A673 (cell line): ENCODE measurements at regions not wholly inside any gene's neighbourhood (a gene's known extent, or its start where the extent isn't known, plus 50 kb on each side); places are given as distances from the start of the nearest gene placed in this dataset.
A peak's percentile ranks its signal among the peaks of the same experiment; 100 is the strongest.

Experiments used
- BruUV-seq: library from RNA; stranded (reverse); fragments of 400-500 nt; replicated peaks from 2 replicates; lab custom pipeline; 2021; lab: Mats Ljungman, UMichigan
- CTCF ChIA-PET: fragments of 300-600 bp; sonication (Branson Sonifier 250); formaldehyde crosslinking; loops from one replicate; lab custom pipeline; 2022; ENCODE audit warnings: antibody characterized with exemption; lab: Charles Lee
- POLR2A ChIA-PET: fragments of 300-600 bp; sonication (Branson Sonifier 250); formaldehyde crosslinking; loops from one replicate; lab custom pipeline; 2022; ENCODE audit warnings: antibody characterized with exemption; ENCODE audit not compliant: low non-redundant PET; lab: Charles Lee
- DNase-seq: peaks from one replicate; pipeline ENCODE4 v3.0.0-alpha.2; 2015; ENCODE audit warnings: low spot score
- H3K27ac ChIP-seq: fragments of 200-600 bp; sonication (generic); 2 replicates; pipeline ENCODE4 v1.5.1; 2016; ENCODE audit warnings: mixed run types, low read depth, mild to moderate bottlenecking, mixed read lengths, antibody characterized with exemption, low read length; ENCODE audit not compliant: poor library complexity, severe bottlenecking
- H3K27me3 ChIP-seq: fragments of 200-600 bp; sonication (generic); replicated peaks from 2 replicates; pipeline ENCODE4 v1.6.1; 2017; ENCODE audit warnings: mixed run types, low read depth, mild to moderate bottlenecking, mixed read lengths, antibody characterized with exemption, low read length; ENCODE audit not compliant: insufficient read depth, poor library complexity
- H3K36me3 ChIP-seq: fragments of 200-600 bp; sonication (generic); 2 replicates; pipeline ENCODE4 v1.6.1; 2016; ENCODE audit warnings: mixed run types, mild to moderate bottlenecking, mixed read lengths, antibody characterized with exemption, low read length; ENCODE audit not compliant: insufficient read depth, poor library complexity, severe bottlenecking
- H3K4me1 ChIP-seq: fragments of 200-600 bp; sonication (generic); 2 replicates; pipeline ENCODE4 v1.6.1; 2017; ENCODE audit warnings: mixed run types, mild to moderate bottlenecking, mixed read lengths, antibody characterized with exemption, low read length; ENCODE audit not compliant: insufficient read depth, poor library complexity, severe bottlenecking
- H3K4me3 ChIP-seq: fragments of 200-600 bp; sonication (generic); 2 replicates; pipeline ENCODE4 v1.5.1; 2016; ENCODE audit warnings: low read depth, mixed run types, mild to moderate bottlenecking, mixed read lengths, low read length; ENCODE audit not compliant: poor library complexity, severe bottlenecking
- H3K9me3 ChIP-seq: fragments of 200-600 bp; sonication (generic); 2 replicates; pipeline ENCODE4 v1.6.1; 2016; ENCODE audit warnings: mixed run types, low read depth, mild to moderate bottlenecking, mixed read lengths, antibody characterized with exemption, low read length; ENCODE audit not compliant: poor library complexity, severe bottlenecking
- CTCF ChIP-seq: fragments of 300-800, 200-600 bp; sonication (generic); conservative IDR thresholded peaks from 2 replicates; pipeline ENCODE4 v1.5.1; 2017; ENCODE audit warnings: low read depth, mild to moderate bottlenecking, antibody characterized with exemption, low read length, moderate library complexity, mixed read lengths
- EZH2 ChIP-seq: fragments of 200-600 bp; sonication (generic); IDR thresholded peaks from 2 replicates; pipeline ENCODE4 v1.6.1; 2017; ENCODE audit warnings: borderline replicate concordance, low read depth, mild to moderate bottlenecking, mixed read lengths, antibody characterized with exemption, low read length; ENCODE audit not compliant: poor library complexity, severe bottlenecking
- intact Hi-C: fragments of 100-400 bp; cut with micrococcal nuclease; formaldehyde crosslinking; loops from one replicate; pipeline ENCODE4 v1.10.0; 2022; ENCODE audit not compliant: unreplicated experiment

- Histone ChIP-seq H3K27ac (no peak overlapping the region), H3K4me1 (peaks cover 4% of the 10 kb centered on the region), H3K36me3 (no peaks in the 10 kb centered on the region), H3K27me3 (peaks cover 36% of the 10 kb centered on the region), H3K9me3 (no peaks in the 10 kb centered on the region), H3K4me3 (no peak overlapping the region)
- CTCF ChIA-PET = no interaction called here
- DNase-seq = no peak
- intact Hi-C loops = loop anchor here (5.0 to 10.0 kb wide), 4 partner anchors 478 to 1325 kb away; partner anchors contain the start of genes CHST13 and PLXNA1
- POLR2A ChIA-PET = no interaction called here
- BruUV-seq = no TSS peak
- TF ChIP-seq EZH2 (no peak), CTCF (no peak)
Measured at GRCh38 chr3:127459891-127460290, 130.6 kb downstream of the TPRA1 start.

GRCh38 chr3:127458696-127459604 is 131.6 kb downstream of the TPRA1 start:
- POLR2A ChIA-PET = no interaction called here
- Histone ChIP-seq H3K36me3 (no peaks in the 10 kb centered on the region), H3K27ac (no peak overlapping the region), H3K9me3 (no peaks in the 10 kb centered on the region), H3K27me3 (peaks cover 44% of the 10 kb centered on the region), H3K4me1 (peaks cover 4% of the 10 kb centered on the region), H3K4me3 (no peak overlapping the region)
- BruUV-seq = no TSS peak
- TF ChIP-seq EZH2 (no peak), CTCF (no peak)
- intact Hi-C loops = loop anchor here (5.0 to 10.0 kb wide), 4 partner anchors 477 to 1324 kb away; partner anchors contain the start of genes CHST13 and PLXNA1
- peak; percentile 60 for DNase-seq
- CTCF ChIA-PET = no interaction called here

- POLR2A ChIA-PET = no interaction called here
- no peaks in the 10 kb centered on the region for H3K36me3 ChIP-seq
- no peak for DNase-seq
- peaks cover 53% of the 10 kb centered on the region for H3K27me3 ChIP-seq
- intact Hi-C loops = loop anchor here (5.0 to 10.0 kb wide), 4 partner anchors 475 to 1323 kb away; partner anchors contain the start of genes CHST13 and PLXNA1
- no peak overlapping the region for H3K4me3 ChIP-seq
- no peak overlapping the region for H3K27ac ChIP-seq
- no peak for TF ChIP-seq CTCF
- no peak for TF ChIP-seq EZH2
- H3K4me1 ChIP-seq = peaks cover 4% of the 10 kb centered on the region
- BruUV-seq = no TSS peak
- CTCF ChIA-PET = interaction anchor here (0.6 kb wide), 1 partner anchor 477 kb away, joined by 3 read pairs; no protein-coding TSS in a partner anchor
- no peaks in the 10 kb centered on the region for H3K9me3 ChIP-seq
Measured at GRCh38 chr3:127457546-127458145, 132.9 kb downstream of the TPRA1 start.
